Gastrocnemius medialis (tissue), 4 donors: ENCODE measurements at regions not wholly inside any gene's neighbourhood (a gene's known extent, or its start where the extent isn't known, plus 50 kb on each side); places are given as distances from the start of the nearest gene placed in this dataset.
A peak's percentile ranks its signal among the peaks of the same experiment; 100 is the strongest.

Source experiments
- ATAC-seq, 2 donors: fragments of 150-250 bp; one replicate each; pipeline ENCODE4 v1.9.1; 2016
- DNase-seq, 2 donors: peaks; one replicate each; pipeline ENCODE4 v3.0.0-alpha.2; 2019
- H3K27ac ChIP-seq, 4 donors: fragments of 200-600 bp; sonication (generic); 1 replicate in 1 of 4; 2 replicates in 3 of 4; pipeline ENCODE4 v1.5.1; 2016 to 2018; ENCODE audit warnings: mild to moderate bottlenecking in 2 of 4, moderate library complexity in 1 of 4
- H3K27me3 ChIP-seq, 3 donors: fragments of 200-600 bp; sonication (generic) in 2 of 3; 1 replicate in 1 of 3; 2 replicates in 2 of 3; pipeline versions ENCODE4 v1.5.1 to v1.6.0; 2016 to 2019; ENCODE audit warnings: mild to moderate bottlenecking in 1 of 3, moderate library complexity in 1 of 3
- H3K36me3 ChIP-seq, 2 donors: fragments of 200-600 bp; sonication (generic) in 1 of 2; one replicate each; pipeline ENCODE4 v1.5.1; 2017 to 2018
- H3K4me1 ChIP-seq, 2 donors: fragments of 200-600 bp; sonication (generic) in 1 of 2; one replicate each; pipeline ENCODE4 v1.5.1; 2016 to 2017; ENCODE audit warnings: mild to moderate bottlenecking in 2 of 2
- H3K4me3 ChIP-seq, 4 donors: fragments of 200-600 bp; sonication (generic) in 3 of 4; 1 replicate in 1 of 4; 2 replicates in 3 of 4; pipeline ENCODE4 v1.5.1; 2016 to 2019; ENCODE audit warnings: mild to moderate bottlenecking in 2 of 4
- H3K9me3 ChIP-seq, 3 donors: fragments of 200-600 bp; sonication (generic) in 2 of 3; 1 replicate in 1 of 3; 2 replicates in 2 of 3; pipeline ENCODE4 v1.5.1; 2016 to 2019
- POLR2A ChIP-seq, 2 donors: fragments of 450-650 bp; IDR thresholded peaks; one replicate each; pipeline ENCODE4 v1.6.1; 2017; ENCODE audit warnings: antibody characterized with exemption in 2 of 2, mild to moderate bottlenecking in 2 of 2, moderate library complexity in 2 of 2
- in situ Hi-C, 4 donors: fragments of 200-750 bp; cut with MboI; loops; one replicate each; pipeline versions ENCODE4 v1.15.0 to v1.8.0; 2017; ENCODE audit warnings: low sequenced_read_pairs in 4 of 4
- intact Hi-C: fragments of 100-400 bp; cut with DNase I; formaldehyde crosslinking; loops from one replicate; pipeline ENCODE4 v1.15.1; 2023; ENCODE audit warnings: low total_unique reads
- TF ChIP-seq, protein P1 (sequence below), 5 experiments: fragments of 450-650 bp in 3 of 5; fragments of 200-600 bp in 2 of 5; sonication (generic) in 2 of 5; IDR thresholded peaks in 4 of 5; conservative IDR thresholded peaks in 1 of 5; 1 replicate in 4 of 5; 2 replicates in 1 of 5; pipeline ENCODE4 v1.5.1; 2016 to 2019; ENCODE audit warnings: antibody characterized with exemption in 5 of 5, mild to moderate bottlenecking in 3 of 5, moderate library complexity in 3 of 5

DNA sequence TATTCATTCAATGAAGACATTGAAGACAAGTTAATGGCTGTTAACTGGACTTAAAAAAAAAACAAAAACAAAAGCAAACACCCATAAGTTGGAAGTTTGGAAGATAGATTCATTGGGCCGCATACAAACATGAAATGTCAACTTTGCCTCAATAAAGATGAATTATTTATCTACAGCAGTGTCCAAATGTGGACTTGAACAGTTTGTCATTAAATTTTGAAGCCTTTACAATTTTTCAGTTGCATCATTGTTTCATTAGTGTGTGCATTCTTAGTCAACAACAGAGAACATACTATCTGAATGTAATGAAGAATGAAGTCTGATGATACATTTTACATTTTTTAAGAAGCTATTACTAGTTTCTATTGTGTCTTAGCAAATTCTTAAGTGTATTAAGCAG is 152.1 kb downstream of the SLIT2 start:
- no peak overlapping the region for H3K4me3 ChIP-seq
- no peaks in the 10 kb centered on the region for H3K36me3 ChIP-seq
- no peak for ATAC-seq
- TF ChIP-seq, protein P1, sequence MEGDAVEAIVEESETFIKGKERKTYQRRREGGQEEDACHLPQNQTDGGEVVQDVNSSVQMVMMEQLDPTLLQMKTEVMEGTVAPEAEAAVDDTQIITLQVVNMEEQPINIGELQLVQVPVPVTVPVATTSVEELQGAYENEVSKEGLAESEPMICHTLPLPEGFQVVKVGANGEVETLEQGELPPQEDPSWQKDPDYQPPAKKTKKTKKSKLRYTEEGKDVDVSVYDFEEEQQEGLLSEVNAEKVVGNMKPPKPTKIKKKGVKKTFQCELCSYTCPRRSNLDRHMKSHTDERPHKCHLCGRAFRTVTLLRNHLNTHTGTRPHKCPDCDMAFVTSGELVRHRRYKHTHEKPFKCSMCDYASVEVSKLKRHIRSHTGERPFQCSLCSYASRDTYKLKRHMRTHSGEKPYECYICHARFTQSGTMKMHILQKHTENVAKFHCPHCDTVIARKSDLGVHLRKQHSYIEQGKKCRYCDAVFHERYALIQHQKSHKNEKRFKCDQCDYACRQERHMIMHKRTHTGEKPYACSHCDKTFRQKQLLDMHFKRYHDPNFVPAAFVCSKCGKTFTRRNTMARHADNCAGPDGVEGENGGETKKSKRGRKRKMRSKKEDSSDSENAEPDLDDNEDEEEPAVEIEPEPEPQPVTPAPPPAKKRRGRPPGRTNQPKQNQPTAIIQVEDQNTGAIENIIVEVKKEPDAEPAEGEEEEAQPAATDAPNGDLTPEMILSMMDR (IDR thresholded peaks at IDR 0.05 in 4 of 5, conservative IDR thresholded peaks at IDR 0.05 in 1 of 5): no peak
- TF ChIP-seq POLR2A (IDR thresholded peaks at IDR 0.05): no peak
- H3K9me3 ChIP-seq: no peaks in the 10 kb centered on the region
- in situ Hi-C loops: loop anchor here in 1 of 4 donors (25.0 kb wide), 1 partner anchor 283 kb away; no protein-coding TSS in a partner anchor
- intact Hi-C loops: no loop called here
- H3K4me1 ChIP-seq: peaks cover 0 to 2% of the 10 kb centered on the region in 2 donors
- no peaks in the 10 kb centered on the region for H3K27me3 ChIP-seq
- no peak for DNase-seq
- H3K27ac ChIP-seq: no peak overlapping the region

DNA sequence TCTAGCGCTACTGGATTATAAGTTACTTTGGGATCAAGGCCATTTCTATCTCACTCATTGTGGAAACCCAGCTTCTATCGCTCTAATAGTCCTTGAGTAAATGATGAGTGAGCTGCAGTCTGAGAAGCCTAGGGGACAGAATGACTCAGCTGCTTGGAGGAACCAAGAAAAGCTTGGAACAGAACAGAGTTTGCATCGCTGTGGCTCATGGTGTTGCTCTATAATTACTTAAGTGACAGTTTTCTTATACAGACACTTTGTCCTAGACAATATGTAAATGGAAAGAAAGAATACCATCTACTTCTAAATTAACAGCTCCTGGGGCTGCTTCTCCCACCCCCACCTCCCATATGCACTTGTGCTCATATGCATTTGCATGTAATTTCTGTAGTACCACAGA is 156.9 kb downstream of the SLIT2 start:
- in situ Hi-C loops: loop anchor here in 1 of 4 donors (25.0 kb wide), 1 partner anchor 279 kb away; no protein-coding TSS in a partner anchor

DNA sequence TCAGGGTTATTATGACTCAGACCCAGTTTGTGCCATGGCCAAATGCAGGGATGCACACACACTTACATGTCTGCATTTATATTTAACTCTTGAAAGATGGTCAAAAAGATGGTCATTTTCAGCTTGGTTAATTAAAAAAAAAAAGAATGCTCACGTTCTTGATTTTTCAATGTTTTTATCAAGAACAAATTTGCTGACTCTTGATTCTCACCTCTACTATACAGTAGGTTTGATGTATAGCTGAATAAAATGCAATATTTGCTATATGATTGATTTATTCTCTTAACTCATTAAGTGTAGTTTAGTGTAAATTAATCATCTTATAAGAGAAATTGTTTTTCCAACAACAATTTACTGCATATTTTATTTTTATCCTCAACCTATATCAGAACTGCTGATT is 160.4 kb downstream of the SLIT2 start:
- Histone ChIP-seq H3K4me1 (peaks cover 0 to 2% of the 10 kb centered on the region in 2 donors), H3K9me3 (no peaks in the 10 kb centered on the region), H3K27me3 (no peaks in the 10 kb centered on the region), H3K4me3 (no peak overlapping the region), H3K27ac (no peak overlapping the region), H3K36me3 (no peaks in the 10 kb centered on the region)
- ATAC-seq (no peak), DNase-seq (no peak)
- intact Hi-C loops: no loop called here
- TF ChIP-seq POLR2A (IDR thresholded peaks at IDR 0.05): no peak
- TF ChIP-seq, protein P1 (IDR thresholded peaks at IDR 0.05 in 4 of 5, conservative IDR thresholded peaks at IDR 0.05 in 1 of 5): no peak
- in situ Hi-C loops: loop anchor here in 1 of 4 donors (25.0 kb wide), 1 partner anchor 275 kb away; no protein-coding TSS in a partner anchor

More for the DNA sequence above, 156.9 kb downstream of the SLIT2 start:
- H3K27ac ChIP-seq: no peak overlapping the region
- H3K4me1 ChIP-seq: peaks cover 0 to 2% of the 10 kb centered on the region in 2 donors
- H3K36me3 ChIP-seq: no peaks in the 10 kb centered on the region
- ATAC-seq (peak in 1 of 2 donors; percentile 39), DNase-seq (no peak)
- intact Hi-C loops: no loop called here
- no peaks in the 10 kb centered on the region for H3K27me3 ChIP-seq
- TF ChIP-seq, protein P1 (IDR thresholded peaks at IDR 0.05 in 4 of 5, conservative IDR thresholded peaks at IDR 0.05 in 1 of 5): no peak
- no peak for TF ChIP-seq POLR2A (IDR thresholded peaks at IDR 0.05)
- H3K9me3 ChIP-seq: no peaks in the 10 kb centered on the region
- no peak overlapping the region for H3K4me3 ChIP-seq

DNA sequence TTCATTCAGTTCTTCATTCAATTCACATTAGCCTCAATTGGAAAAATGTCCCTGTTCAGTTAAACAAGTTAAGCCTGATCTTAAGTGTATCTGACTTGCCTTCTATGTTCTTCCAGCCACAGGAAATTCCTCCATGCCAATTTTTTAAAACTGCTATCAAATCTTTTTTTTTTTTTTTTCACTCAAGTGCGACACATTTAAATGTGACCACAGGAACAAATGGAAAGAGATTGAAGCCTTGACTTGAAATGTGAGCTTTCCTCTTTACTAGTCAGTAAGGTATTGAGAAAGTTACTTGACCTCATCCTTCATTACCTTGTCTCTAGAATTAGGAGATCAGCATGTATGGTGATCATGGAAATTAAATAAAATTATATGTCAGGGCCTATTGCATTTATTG is 165.1 kb downstream of the SLIT2 start:
- H3K9me3 ChIP-seq: no peaks in the 10 kb centered on the region
- DNase-seq: no peak
- no peak for ATAC-seq
- H3K27me3 ChIP-seq: no peaks in the 10 kb centered on the region
- no peak for TF ChIP-seq POLR2A (IDR thresholded peaks at IDR 0.05)
- TF ChIP-seq, protein P1 (IDR thresholded peaks at IDR 0.05 in 4 of 5, conservative IDR thresholded peaks at IDR 0.05 in 1 of 5): no peak
- no peak overlapping the region for H3K4me3 ChIP-seq
- in situ Hi-C loops: loop anchor here in 1 of 4 donors (25.0 kb wide), 1 partner anchor 271 kb away; no protein-coding TSS in a partner anchor
- intact Hi-C loops: no loop called here
- H3K4me1 ChIP-seq: no peaks in the 10 kb centered on the region
- H3K36me3 ChIP-seq: no peaks in the 10 kb centered on the region
- no peak overlapping the region for H3K27ac ChIP-seq
